LNCAP (cell line): ENCODE measurements at regions not wholly inside any gene's neighbourhood (a gene's known extent, or its start where the extent isn't known, plus 50 kb on each side); places are given as distances from the start of the nearest gene placed in this dataset.

ENCODE experiments used
- CTCF ChIP-seq: fragments of 450-650 bp; IDR thresholded peaks from 2 replicates; pipeline ENCODE4 v1.5.1; 2017; ENCODE audit warnings: mild to moderate bottlenecking

- no peak for TF ChIP-seq CTCF
Measured at GRCh38 chrX:125203737-125204578, 115.7 kb upstream of the TEX13C start.

DNA sequence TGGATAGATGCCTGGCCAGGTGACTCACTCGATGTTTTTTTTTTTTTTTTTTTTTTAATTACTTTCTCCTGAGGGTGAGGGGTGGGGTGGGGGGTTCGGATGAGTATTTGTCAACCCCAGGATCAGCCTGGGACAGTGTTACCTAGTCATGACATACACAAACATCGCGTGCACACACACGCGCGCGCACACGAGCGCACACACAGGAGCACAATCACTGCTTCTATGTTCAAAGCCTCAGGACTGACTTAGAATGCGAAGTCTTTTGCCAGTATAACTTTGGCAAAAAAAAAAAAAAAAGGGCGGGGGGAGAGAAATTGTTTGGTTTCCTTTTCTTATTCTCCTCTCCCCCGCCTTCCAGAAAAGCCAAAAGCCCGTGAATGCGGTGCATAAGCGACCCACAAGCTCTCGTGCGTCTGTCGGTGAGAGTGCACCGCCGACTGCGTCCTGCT is 115.0 kb upstream of the TEX13C start:
- no peak for TF ChIP-seq CTCF

GRCh38 chrX:125205133-125205917 is 114.3 kb upstream of the TEX13C start:
- no peak for TF ChIP-seq CTCF

GRCh38 chrX:125205918-125206665 is 113.6 kb upstream of the TEX13C start:
- TF ChIP-seq CTCF = no peak

DNA sequence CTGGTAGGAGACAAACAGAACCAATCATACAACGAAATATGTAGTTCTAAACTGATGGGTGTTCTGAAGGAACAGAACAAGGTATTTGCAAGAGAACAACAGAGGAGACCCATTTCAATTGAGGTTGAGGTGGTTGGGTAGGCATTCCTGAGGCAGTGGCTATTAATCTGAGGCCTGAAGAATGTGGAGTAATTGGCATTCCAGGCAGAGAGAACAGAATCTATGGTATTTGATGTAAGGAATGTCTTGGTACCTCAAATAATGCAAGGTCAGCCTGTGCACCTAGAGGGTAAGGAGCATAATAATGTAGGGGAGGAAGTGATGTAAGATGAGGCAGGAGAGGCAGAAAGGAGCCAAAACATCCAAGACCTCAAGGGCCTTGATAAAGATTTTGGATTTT is 109.5 kb upstream of the TEX13C start:
- TF ChIP-seq CTCF = no peak

DNA sequence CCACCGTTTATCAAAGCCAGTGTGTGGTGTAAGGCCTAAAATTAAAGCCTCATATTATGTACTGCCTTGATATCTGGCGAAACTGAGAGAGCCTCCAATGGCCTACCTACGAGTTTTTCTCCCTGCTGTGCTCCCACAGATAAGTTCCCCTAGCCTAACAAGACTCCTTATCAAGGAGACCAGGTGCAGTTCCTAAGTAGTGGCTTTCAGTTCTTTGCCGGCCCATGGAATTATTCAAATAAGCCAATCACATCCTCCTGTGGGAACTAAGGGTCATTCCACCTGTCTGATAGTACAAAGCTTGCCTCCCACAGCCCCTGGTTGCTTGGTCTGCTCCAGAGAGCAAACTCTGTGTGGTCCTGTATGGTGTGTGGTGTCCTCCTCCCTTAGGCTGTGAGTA is 99.8 kb upstream of the TEX13C start:
- no peak for TF ChIP-seq CTCF

DNA sequence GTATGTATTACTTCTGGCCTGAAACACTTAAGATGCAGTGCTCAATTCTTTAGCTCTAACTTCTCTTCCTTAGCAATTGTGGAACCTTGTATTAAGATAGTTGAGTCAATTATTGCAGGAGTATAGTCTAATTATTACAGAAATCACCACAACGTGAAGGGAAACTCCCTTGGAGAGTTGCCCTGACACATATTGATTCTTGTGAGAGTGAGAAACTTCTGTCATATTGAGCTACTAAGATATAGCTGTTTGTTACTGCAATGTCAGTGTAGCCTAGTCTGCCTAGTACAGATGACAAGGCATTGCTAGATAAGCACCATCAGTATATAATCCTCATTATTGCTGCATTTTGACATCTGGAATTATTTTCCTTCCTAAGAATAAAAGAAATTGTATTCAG is 82.7 kb upstream of the TEX13C start:
- TF ChIP-seq CTCF = no peak
